SW 1271 (cell line): ENCODE measurements at regions not wholly inside any gene's neighbourhood (a gene's known extent, or its start where the extent isn't known, plus 50 kb on each side); places are given as distances from the start of the nearest gene placed in this dataset.
"Not testable (repeated sequence)": the region's sequence is repeated elsewhere in the genome, so short reads cannot be mapped to it uniquely, and the experiment has no call there.

Source experiments
- DNase-seq, 2 experiments: peaks; one replicate each; lab custom pipeline; 2025; lab: John Stamatoyannopoulos, UW

- not testable (repeated sequence) for DNase-seq
Measured at GRCh38 chr15:92804610-92804936, 95.6 kb upstream of the CHD2 start.

- no peak for DNase-seq
Measured at GRCh38 chr15:92805080-92805690, 94.9 kb upstream of the CHD2 start.

DNA sequence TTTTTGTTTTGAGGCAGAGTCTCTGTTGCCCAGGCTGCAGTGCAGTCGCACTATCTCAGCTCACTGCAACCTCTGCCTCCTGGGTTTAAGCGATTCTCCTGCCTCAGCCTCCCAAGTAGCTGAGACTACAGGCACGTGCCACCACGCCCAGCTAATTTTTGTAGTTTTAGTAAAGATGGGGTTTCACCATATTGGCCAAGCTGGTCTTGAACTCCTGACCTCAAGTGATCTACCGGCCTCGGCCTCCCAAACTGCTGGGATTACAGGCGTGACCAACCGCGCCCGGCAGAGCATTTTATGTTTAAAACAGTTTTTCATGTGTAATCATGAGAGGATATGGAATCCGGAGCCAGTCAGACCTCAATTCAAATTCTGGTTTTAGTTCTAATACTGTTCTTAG, 94.0 kb upstream of the CHD2 start:
- DNase-seq = not testable (repeated sequence)

- no peak for DNase-seq
Measured at GRCh38 chr15:92806763-92807162, 93.4 kb upstream of the CHD2 start.

DNA sequence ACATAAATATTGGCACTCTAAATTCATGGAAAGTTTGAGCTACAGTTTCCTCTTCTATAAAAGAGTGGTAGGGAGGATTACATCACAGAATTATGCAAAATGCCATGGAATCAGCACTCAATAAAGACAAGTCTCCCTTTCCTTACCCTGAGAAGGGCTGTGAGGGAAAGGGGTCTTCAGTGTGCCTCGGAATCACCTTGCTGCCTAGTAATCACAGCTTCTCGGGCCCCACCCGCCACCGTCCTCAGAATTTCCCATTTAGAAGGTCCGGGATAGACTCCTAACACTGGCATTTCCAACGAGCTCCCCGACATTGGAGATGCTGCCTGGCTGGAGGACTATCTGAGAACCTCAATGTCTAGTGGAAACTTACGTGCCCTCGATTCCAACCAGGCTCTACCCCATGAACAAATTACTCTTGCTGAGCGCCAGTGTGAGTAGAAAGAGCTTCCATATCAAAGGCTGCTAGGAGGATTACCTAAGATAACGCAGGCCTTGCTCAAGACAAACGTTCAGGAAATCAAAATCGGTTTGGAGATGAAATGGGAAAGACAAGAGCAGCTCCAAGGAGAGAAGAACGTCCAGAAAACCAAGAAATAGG, 92.1 kb upstream of the CHD2 start:
- DNase-seq = peak; percentile 31 to 63

- peak in 1 of 2 experiments; percentile 72 for DNase-seq
Measured at GRCh38 chr15:92808598-92809063, 91.5 kb upstream of the CHD2 start.

GRCh38 chr15:92809064-92809879, 90.9 kb upstream of the CHD2 start:
- DNase-seq = peak; percentile 88 to 98

GRCh38 chr15:92809880-92810361, 90.2 kb upstream of the CHD2 start:
- DNase-seq = no peak

DNA sequence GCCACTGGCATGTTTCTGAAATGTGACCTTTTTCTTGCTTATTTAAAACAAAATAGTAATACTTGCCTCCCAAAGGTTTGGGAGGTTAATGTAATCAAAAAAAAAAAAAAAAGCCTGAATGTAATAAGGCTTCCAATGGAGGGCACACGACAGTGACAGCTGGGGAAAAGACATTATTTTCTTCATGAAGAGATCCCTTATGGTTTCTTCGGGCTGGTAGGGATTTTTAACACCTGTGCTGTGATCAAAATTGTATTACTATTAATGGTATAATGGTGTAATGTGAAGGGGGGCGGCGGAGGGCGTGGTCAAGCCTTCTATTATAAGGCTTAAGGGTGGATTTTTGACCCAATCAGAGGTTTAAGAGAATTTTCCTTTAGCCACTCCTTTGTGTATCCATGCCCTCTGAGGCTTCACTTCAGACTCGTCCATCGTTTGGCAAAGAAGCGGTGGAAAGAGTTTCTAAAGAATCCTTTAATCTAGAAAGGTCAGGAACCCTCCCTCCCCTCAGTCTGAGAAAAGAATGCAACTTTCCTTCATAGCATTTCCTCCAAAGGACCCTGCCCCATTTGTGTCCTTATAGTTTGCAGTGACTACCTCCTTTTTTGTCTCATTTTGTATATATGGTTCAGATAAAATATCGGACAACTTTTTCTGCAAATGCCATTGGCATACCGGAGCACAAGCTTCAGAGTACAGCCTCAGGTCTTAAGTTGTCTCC, 89.5 kb upstream of the CHD2 start:
- no peak for DNase-seq

DNA sequence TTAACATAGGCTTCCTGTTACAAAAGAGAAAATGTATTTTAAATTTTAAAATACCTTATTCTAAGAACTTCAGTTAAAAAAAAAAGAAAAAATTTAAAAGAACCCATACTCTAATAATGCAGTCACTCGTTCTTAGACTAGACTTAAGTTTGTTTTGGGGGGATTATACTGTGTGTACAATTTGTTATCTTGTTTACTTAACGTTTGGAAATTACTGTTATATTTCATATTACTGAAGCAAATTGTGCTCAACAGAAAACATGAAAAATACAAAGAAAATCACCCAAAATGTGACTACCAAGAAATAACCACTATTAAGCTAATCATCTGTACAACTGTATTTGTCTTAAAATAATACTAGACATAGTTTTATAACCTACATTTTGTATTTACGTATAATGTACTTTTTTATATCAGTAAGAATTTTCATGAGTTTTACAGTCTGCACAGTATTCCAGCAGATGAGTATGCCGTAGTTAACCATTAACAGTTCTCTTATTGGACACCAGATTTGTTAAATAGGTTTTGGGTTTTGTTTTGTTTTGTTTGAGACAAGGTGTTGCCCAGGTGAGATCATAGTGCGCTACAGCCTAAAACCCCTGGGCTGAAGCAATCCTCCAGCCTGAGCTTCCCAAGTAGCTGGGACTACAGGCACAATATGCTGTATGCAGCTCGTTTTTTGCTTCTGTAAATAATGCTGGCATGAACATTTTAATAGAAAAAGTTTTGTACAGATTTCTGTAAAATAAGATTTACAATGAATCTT, 88.8 kb upstream of the CHD2 start:
- no peak for DNase-seq

DNA sequence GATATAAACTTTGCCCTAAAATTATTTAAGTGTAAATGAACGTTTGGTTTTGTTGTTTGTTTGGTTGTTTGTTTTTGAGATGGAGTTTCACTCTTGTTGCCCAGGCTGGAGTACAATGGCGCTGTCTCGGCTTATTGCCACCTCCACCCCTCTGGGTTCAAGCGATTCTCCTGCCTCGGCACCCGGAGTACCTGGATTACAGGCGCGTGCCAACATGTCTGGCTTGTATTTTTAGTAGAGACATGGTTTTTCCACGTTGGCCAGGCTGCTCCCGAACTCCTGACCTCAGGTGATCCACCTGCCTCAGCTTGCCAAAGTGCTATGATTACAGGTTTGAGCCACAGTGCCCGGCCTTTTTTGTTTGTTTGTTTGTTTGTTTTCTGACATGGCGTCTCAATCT, 87.9 kb upstream of the CHD2 start:
- DNase-seq = no peak

- no peak for DNase-seq
Measured at GRCh38 chr15:92813485-92813884, 86.6 kb upstream of the CHD2 start.

- DNase-seq = no peak
Measured at GRCh38 chr15:92817339-92817886, 82.7 kb upstream of the CHD2 start.

DNA sequence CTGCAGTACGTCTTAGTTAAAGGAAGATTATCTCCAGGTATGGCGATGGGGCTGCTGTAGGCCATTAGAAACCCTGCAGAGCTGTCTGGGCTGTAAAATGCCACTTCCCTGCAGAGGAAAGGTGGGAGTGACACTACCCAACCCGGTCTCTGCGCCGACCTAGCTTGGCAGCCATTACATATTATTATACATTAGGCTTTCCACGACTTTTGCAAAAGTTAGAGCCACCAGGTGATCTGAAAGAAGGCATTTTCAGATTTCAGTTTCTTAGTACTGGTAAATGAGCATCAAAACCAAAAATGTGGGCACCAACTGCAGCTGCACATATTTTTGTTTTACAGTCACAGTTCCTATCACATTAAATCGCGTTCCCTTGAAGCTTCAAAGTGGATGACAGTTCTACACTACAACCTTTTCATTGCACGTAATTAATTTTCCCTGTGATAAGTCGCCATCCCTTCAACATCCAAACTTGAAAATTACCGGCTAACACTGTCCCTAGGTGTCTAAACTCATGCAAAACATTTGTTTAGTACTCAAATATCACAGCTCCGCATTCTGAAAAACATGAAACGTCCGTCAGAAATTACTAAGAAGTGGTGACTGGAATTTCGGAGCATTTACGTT, 81.4 kb upstream of the CHD2 start:
- no peak for DNase-seq

DNA sequence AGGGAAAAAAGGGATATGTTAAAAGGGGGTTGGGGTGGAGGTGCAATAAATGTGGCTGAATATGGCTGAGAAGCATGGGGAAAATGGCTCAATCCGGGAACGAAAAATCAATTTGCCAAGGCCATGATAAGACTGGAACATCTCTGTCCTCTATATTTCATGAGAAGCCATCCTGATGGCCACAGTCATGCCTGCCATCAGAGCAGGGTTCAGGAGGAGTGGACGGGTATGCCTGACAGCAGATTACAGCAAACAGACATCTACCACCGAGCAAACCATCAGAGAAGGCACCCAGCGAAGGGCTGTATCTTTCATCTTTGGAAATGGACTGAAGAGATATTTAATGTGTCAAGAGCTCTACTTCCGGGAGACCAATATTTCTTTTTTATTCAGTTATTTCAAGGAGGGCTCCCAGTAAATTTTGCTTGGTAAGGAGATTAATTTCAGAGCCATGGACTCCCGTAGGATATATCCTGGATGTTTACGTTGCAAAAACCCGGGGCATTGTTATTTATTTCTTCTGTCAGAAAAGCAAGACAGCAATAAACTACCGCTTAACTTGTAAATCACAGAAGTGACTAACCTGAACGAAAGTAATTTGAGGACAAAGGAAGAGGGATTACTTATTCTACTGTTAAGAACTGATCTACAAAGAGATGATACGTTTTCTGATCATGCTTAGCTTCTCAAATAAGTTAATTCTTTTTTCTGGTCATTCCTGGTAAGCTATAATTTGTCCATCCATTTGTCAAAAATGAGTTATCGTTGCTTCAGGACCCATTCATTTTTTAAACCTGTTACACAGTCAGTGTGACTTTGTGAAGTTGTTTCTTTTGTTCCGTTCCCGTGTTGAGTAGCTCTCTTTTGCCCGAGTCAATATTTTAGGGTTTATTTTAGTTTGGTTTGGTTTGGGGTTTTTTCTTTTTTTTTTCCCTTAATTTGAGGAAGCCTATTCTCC, 80.6 kb upstream of the CHD2 start:
- DNase-seq = no peak

GRCh38 chr15:92820236-92821021, 79.7 kb upstream of the CHD2 start:
- peak; percentile 82 to 92 for DNase-seq

- DNase-seq = no peak
Measured at GRCh38 chr15:92821491-92822116, 78.5 kb upstream of the CHD2 start.
